ENCODE measurements at regions not wholly inside any gene's neighbourhood (a gene's known extent, or its start where the extent isn't known, plus 50 kb on each side); places are given as distances from the start of the nearest gene placed in this dataset.

- no peak for DNase-seq (ENCODE audit: extremely low read depth in 1 of 4, low spot score in 3 of 4)
Observed at GRCh38 chr13:77422724-77423123, 95.8 kb upstream of the MYCBP2 start.

More at GRCh38 chr13:77422724-77423123, 95.8 kb upstream of the MYCBP2 start:
- Histone ChIP-seq H3K4me2 (ENCODE audit: insufficient read depth, low read length) (no peak overlapping the region), H3K9ac (ENCODE audit: insufficient read depth in 1 of 2, low read depth in 2 of 2, low read length in 2 of 2) (no peak overlapping the region), H3K27me3 (ENCODE audit: control insufficient read depth in 2 of 2, insufficient read depth in 2 of 2, low read length in 2 of 2) (no peaks in the 10 kb centered on the region), H3K27ac (ENCODE audit: extremely low read depth, low read depth, low read length) (no peak overlapping the region), H3K9me1 (ENCODE audit: control insufficient read depth, insufficient read depth, low read length) (no peaks in the 10 kb centered on the region), H3K36me3 (ENCODE audit: control insufficient read depth, insufficient read depth, low read length) (no peaks in the 10 kb centered on the region), H4K20me1 (replicated peaks; ENCODE audit: control insufficient read depth, insufficient read depth, low read length) (no peaks in the 10 kb centered on the region), H3K79me2 (ENCODE audit: control insufficient read depth, insufficient read depth, low read length) (no peaks in the 10 kb centered on the region), H3K9me3 (replicated peaks; ENCODE audit: control insufficient read depth, insufficient read depth, low read depth, low read length) (no peaks in the 10 kb centered on the region), H3K4me3 (no peak overlapping the region), H2AFZ (ENCODE audit: low read depth, low read length) (no peak overlapping the region), H3K4me1 (replicated peaks in 1 of 2; ENCODE audit: control insufficient read depth in 2 of 2, insufficient read depth in 2 of 2, low read length in 2 of 2) (no peaks in the 10 kb centered on the region)
- FAIRE-seq (no peak), ATAC-seq (no peak)
- ChIA-PET POLR2A (no interaction called here), CTCF (ENCODE audit: low intra/inter-chr PET ratio) (no interaction called here)
- 0% methylated on average over 2 of the region's 2 CpGs for WGBS (ENCODE audit: insufficient coverage, low coverage, missing lambda C conversion rate)
- intact Hi-C loops (cut with micrococcal nuclease): no loop called here
- TF ChIP-seq ZC3H11A (IDR thresholded peaks at IDR 0.05; ENCODE audit: low read depth, low read length) (no peak), FIP1L1 (IDR thresholded peaks at IDR 0.05; ENCODE audit: low read depth, low read length, poor library complexity, severe bottlenecking) (no peak), ZNF668 (CRISPR knock-in tag; IDR thresholded peaks at IDR 0.05) (no peak), ZC3H8 (IDR thresholded peaks at IDR 0.05) (no peak), DMBX1 (CRISPR knock-in tag; IDR thresholded peaks at IDR 0.05; ENCODE audit: borderline replicate concordance) (no peak), CXXC5 (CRISPR knock-in tag; IDR thresholded peaks at IDR 0.05) (no peak), NUFIP1 (IDR thresholded peaks at IDR 0.05; ENCODE audit: partially characterized antibody) (no peak), PRMT5 (CRISPR knock-in tag; IDR thresholded peaks at IDR 0.05) (no peak), NCOR1 (IDR thresholded peaks at IDR 0.05) (no peak), ZNF347 (CRISPR knock-in tag; IDR thresholded peaks at IDR 0.05; ENCODE audit: low read depth) (no peak), NFXL1 (CRISPR knock-in tag; IDR thresholded peaks at IDR 0.05) (no peak), POLR2A (conservative IDR thresholded peaks at IDR 0.05) (no peak)
- TF ChIP-seq, protein P1, sequence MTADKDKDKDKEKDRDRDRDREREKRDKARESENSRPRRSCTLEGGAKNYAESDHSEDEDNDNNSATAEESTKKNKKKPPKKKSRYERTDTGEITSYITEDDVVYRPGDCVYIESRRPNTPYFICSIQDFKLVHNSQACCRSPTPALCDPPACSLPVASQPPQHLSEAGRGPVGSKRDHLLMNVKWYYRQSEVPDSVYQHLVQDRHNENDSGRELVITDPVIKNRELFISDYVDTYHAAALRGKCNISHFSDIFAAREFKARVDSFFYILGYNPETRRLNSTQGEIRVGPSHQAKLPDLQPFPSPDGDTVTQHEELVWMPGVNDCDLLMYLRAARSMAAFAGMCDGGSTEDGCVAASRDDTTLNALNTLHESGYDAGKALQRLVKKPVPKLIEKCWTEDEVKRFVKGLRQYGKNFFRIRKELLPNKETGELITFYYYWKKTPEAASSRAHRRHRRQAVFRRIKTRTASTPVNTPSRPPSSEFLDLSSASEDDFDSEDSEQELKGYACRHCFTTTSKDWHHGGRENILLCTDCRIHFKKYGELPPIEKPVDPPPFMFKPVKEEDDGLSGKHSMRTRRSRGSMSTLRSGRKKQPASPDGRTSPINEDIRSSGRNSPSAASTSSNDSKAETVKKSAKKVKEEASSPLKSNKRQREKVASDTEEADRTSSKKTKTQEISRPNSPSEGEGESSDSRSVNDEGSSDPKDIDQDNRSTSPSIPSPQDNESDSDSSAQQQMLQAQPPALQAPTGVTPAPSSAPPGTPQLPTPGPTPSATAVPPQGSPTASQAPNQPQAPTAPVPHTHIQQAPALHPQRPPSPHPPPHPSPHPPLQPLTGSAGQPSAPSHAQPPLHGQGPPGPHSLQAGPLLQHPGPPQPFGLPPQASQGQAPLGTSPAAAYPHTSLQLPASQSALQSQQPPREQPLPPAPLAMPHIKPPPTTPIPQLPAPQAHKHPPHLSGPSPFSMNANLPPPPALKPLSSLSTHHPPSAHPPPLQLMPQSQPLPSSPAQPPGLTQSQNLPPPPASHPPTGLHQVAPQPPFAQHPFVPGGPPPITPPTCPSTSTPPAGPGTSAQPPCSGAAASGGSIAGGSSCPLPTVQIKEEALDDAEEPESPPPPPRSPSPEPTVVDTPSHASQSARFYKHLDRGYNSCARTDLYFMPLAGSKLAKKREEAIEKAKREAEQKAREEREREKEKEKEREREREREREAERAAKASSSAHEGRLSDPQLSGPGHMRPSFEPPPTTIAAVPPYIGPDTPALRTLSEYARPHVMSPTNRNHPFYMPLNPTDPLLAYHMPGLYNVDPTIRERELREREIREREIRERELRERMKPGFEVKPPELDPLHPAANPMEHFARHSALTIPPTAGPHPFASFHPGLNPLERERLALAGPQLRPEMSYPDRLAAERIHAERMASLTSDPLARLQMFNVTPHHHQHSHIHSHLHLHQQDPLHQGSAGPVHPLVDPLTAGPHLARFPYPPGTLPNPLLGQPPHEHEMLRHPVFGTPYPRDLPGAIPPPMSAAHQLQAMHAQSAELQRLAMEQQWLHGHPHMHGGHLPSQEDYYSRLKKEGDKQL (CRISPR knock-in tag; IDR thresholded peaks at IDR 0.05; ENCODE audit: borderline replicate concordance): no peak
- no TSS peak for BruUV-seq (replicated peaks)
- in situ Hi-C loops (cut with MboI): no loop called here

Measured in K562 (cell line).